ENCODE measurements at regions not wholly inside any gene's neighbourhood (a gene's known extent, or its start where the extent isn't known, plus 50 kb on each side); places are given as distances from the start of the nearest gene placed in this dataset.

GRCh38 chr2:45184606-45185005 lies 175.4 kb upstream of the SIX2 start:
- TF ChIP-seq CTCF (IDR thresholded peaks at IDR 0.05) (no peak), POLR2A (IDR thresholded peaks at IDR 0.05) (no peak)

Measured in body of pancreas (tissue), 4 donors.